WTC11 (cell line): ENCODE measurements at regions not wholly inside any gene's neighbourhood (a gene's known extent, or its start where the extent isn't known, plus 50 kb on each side); places are given as distances from the start of the nearest gene placed in this dataset.

Source experiments
- ATAC-seq: fragments of 200-7000 bp; cut with Tn5 transposase; 2 replicates; pipeline ENCODE4 v1.10.0; 2021; ENCODE audit warnings: mild to moderate bottlenecking, moderate library complexity
- CTCF ChIA-PET: fragments of 300-600 bp; sonication (Branson Sonifier 250); formaldehyde crosslinking; loops from one replicate; lab custom pipeline; 2021; ENCODE audit warnings: antibody characterized with exemption; lab: Charles Lee
- POLR2A ChIA-PET: fragments of 350-600 bp; sonication (Branson Sonifier 250); formaldehyde crosslinking; loops from one replicate; lab custom pipeline; 2021; ENCODE audit warnings: antibody characterized with exemption; lab: Charles Lee
- DNase-seq: peaks from one replicate; pipeline ENCODE4 v3.0.0; 2021; ENCODE audit warnings: low spot score
- H3K27ac Mint-ChIP-seq: 2 replicates; pipeline ENCODE4 v1.8.0; 2021; ENCODE audit warnings: mixed read lengths
- H3K27me3 Mint-ChIP-seq: 2 replicates; pipeline ENCODE4 v1.8.0; 2021; ENCODE audit warnings: low read depth, mild to moderate bottlenecking, moderate library complexity, mixed read lengths
- H3K36me3 Mint-ChIP-seq: 2 replicates; pipeline ENCODE4 v1.8.0; 2021; ENCODE audit warnings: mixed read lengths
- H3K4me1 Mint-ChIP-seq: 2 replicates; pipeline ENCODE4 v1.8.0; 2022; ENCODE audit warnings: mixed read lengths
- H3K4me3 Mint-ChIP-seq: 2 replicates; pipeline ENCODE4 v1.8.0; 2021; ENCODE audit warnings: mild to moderate bottlenecking, moderate library complexity, mixed read lengths
- H3K9me3 Mint-ChIP-seq: 2 replicates; pipeline ENCODE4 v1.8.0; 2021; ENCODE audit warnings: mixed read lengths
- CBFB ChIP-seq: sonication (generic); formaldehyde crosslinking; IDR thresholded peaks from 2 replicates; pipeline ENCODE4 v1.8.1; 2022; ENCODE audit warnings: mild to moderate bottlenecking, low read depth, missing genetic modification reagents
- ETV6 ChIP-seq: sonication (generic); formaldehyde crosslinking; IDR thresholded peaks from 2 replicates; pipeline ENCODE4 v1.8.1; 2022; ENCODE audit warnings: mild to moderate bottlenecking, missing genetic modification reagents
- GTF2I ChIP-seq: fragments of 250-450 bp; sonication (Bioruptor Pico); conservative IDR thresholded peaks from 2 replicates; pipeline ENCODE4 v1.4.0; 2021; ENCODE audit warnings: mild to moderate bottlenecking
- MAX ChIP-seq: sonication (generic); formaldehyde crosslinking; IDR thresholded peaks from 2 replicates; pipeline ENCODE4 v1.8.0; 2022; ENCODE audit warnings: mild to moderate bottlenecking, missing genetic modification reagents
- MYBL2 ChIP-seq: sonication (generic); formaldehyde crosslinking; IDR thresholded peaks from 2 replicates; pipeline ENCODE4 v1.8.1; 2023; ENCODE audit warnings: mild to moderate bottlenecking, moderate library complexity, missing genetic modification reagents
- NFE2L1 ChIP-seq: sonication (generic); formaldehyde crosslinking; IDR thresholded peaks from 2 replicates; pipeline ENCODE4 v1.8.1; 2023; ENCODE audit warnings: missing genetic modification reagents
- NR1H2 ChIP-seq: sonication (generic); formaldehyde crosslinking; IDR thresholded peaks from 2 replicates; pipeline ENCODE4 v1.9.0; 2021; ENCODE audit warnings: mild to moderate bottlenecking, moderate library complexity, missing genetic modification reagents
- PREB ChIP-seq: sonication (generic); formaldehyde crosslinking; IDR thresholded peaks from 2 replicates; pipeline ENCODE4 v1.8.1; 2022; ENCODE audit warnings: mild to moderate bottlenecking, missing genetic modification reagents, moderate library complexity, borderline replicate concordance
- SMAD3 ChIP-seq: sonication (generic); formaldehyde crosslinking; IDR thresholded peaks from 2 replicates; pipeline ENCODE4 v1.8.0; 2022; ENCODE audit warnings: missing genetic modification reagents, mild to moderate bottlenecking, borderline replicate concordance
- SOX15 ChIP-seq: fragments of 250-450 bp; sonication (Bioruptor Pico); IDR thresholded peaks from 2 replicates; pipeline ENCODE4 v1.9.0; 2021; ENCODE audit warnings: mild to moderate bottlenecking
- TCF7 ChIP-seq: sonication (generic); formaldehyde crosslinking; IDR thresholded peaks from 2 replicates; pipeline ENCODE4 v1.8.0; 2022; ENCODE audit warnings: mild to moderate bottlenecking, low read depth, missing genetic modification reagents, moderate library complexity
- TEAD4 ChIP-seq: sonication (generic); formaldehyde crosslinking; IDR thresholded peaks from 2 replicates; pipeline ENCODE4 v1.8.0; 2022; ENCODE audit warnings: mild to moderate bottlenecking, missing genetic modification reagents
- TP53 ChIP-seq: sonication (generic); formaldehyde crosslinking; IDR thresholded peaks from 2 replicates; pipeline ENCODE4 v1.8.1; 2023; ENCODE audit warnings: mild to moderate bottlenecking, missing genetic modification reagents
- ZNF263 ChIP-seq: sonication (generic); formaldehyde crosslinking; IDR thresholded peaks from 2 replicates; pipeline ENCODE4 v1.8.1; 2022; ENCODE audit warnings: low read depth, mild to moderate bottlenecking, moderate library complexity, missing genetic modification reagents
- ZNF416 ChIP-seq: fragments of 250-450 bp; sonication (Bioruptor Pico); IDR thresholded peaks from 2 replicates; pipeline ENCODE4 v1.9.0; 2021; ENCODE audit warnings: mild to moderate bottlenecking, inconsistent platforms
- ZNF671 ChIP-seq: fragments of 250-450 bp; sonication (Bioruptor Pico); IDR thresholded peaks from 2 replicates; pipeline ENCODE4 v1.8.0; 2021; ENCODE audit warnings: mild to moderate bottlenecking
- TF ChIP-seq, protein P1 (sequence below): sonication (generic); formaldehyde crosslinking; IDR thresholded peaks from 2 replicates; pipeline ENCODE4 v1.8.1; 2023; ENCODE audit warnings: mild to moderate bottlenecking, moderate library complexity, missing genetic modification reagents
- TF ChIP-seq, protein P2 (sequence below): sonication (generic); formaldehyde crosslinking; IDR thresholded peaks from 2 replicates; pipeline ENCODE4 v1.8.0; 2022; ENCODE audit warnings: missing genetic modification reagents
- TF ChIP-seq, protein P3 (sequence below): fragments of 200-600 bp; IDR thresholded peaks from 2 replicates; pipeline ENCODE4 v1.8.0; 2022; ENCODE audit warnings: antibody characterized with exemption
- TF ChIP-seq, protein P4 (sequence below): fragments of 250-450 bp; sonication (Bioruptor Pico); IDR thresholded peaks from 2 replicates; pipeline ENCODE4 v1.9.0; 2021; ENCODE audit warnings: mild to moderate bottlenecking, borderline replicate concordance

GRCh38 chr11:71201936-71202597, 50.3 kb downstream of the SHANK2 start:
- peaks cover 5% of the 10 kb centered on the region; the same call in 1 of the 2 replicates for H3K9me3 Mint-ChIP-seq

DNA sequence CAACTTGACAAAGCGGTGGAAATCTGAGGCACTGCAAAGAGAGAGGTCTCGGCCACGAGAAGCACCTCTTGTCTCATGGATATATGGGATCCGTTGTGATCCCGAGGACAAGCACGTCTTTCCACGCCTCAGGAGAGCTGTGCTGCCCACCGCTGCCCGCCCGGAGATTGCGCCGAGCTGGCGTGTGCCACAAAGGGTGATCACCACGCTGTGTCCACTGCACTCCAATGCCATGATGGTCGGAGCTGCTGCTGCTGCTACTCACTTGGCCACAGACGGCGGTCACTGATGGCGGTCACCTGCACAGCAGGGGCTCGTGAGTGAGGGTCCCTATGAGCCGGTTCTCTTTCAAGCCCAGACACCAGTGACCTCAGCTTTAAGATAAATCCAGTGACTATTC, 51.1 kb downstream of the SHANK2 start:
- DNase-seq: no peak
- ATAC-seq: no peak
- Mint-ChIP-seq H3K27me3 (no peaks in the 10 kb centered on the region), H3K4me3 (no peak overlapping the region), H3K36me3 (peaks cover 14% of the 10 kb centered on the region), H3K27ac (0 out of 2 replicates have a peak overlapping the region, but pooled peaks have one; percentile 23), H3K9me3 (peaks cover 5% of the 10 kb centered on the region; the same call in 1 of the 2 replicates), H3K4me1 (peaks cover 28% of the 10 kb centered on the region)
- ChIA-PET CTCF (no interaction called here), POLR2A (no interaction called here)
- TF ChIP-seq SMAD3 (no peak), ETV6 (CRISPR knock-in tag) (no peak), MAX (CRISPR knock-in tag) (no peak), NFE2L1 (CRISPR knock-in tag) (no peak), ZNF416 (CRISPR knock-in tag) (no peak), PREB (no peak)
- TF ChIP-seq, protein P1, sequence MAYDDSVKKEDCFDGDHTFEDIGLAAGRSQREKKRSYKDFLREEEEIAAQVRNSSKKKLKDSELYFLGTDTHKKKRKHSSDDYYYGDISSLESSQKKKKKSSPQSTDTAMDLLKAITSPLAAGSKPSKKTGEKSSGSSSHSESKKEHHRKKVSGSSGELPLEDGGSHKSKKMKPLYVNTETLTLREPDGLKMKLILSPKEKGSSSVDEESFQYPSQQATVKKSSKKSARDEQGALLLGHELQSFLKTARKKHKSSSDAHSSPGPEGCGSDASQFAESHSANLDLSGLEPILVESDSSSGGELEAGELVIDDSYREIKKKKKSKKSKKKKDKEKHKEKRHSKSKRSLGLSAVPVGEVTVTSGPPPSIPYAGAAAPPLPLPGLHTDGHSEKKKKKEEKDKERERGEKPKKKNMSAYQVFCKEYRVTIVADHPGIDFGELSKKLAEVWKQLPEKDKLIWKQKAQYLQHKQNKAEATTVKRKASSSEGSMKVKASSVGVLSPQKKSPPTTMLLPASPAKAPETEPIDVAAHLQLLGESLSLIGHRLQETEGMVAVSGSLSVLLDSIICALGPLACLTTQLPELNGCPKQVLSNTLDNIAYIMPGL: no peak
- TF ChIP-seq, protein P2, sequence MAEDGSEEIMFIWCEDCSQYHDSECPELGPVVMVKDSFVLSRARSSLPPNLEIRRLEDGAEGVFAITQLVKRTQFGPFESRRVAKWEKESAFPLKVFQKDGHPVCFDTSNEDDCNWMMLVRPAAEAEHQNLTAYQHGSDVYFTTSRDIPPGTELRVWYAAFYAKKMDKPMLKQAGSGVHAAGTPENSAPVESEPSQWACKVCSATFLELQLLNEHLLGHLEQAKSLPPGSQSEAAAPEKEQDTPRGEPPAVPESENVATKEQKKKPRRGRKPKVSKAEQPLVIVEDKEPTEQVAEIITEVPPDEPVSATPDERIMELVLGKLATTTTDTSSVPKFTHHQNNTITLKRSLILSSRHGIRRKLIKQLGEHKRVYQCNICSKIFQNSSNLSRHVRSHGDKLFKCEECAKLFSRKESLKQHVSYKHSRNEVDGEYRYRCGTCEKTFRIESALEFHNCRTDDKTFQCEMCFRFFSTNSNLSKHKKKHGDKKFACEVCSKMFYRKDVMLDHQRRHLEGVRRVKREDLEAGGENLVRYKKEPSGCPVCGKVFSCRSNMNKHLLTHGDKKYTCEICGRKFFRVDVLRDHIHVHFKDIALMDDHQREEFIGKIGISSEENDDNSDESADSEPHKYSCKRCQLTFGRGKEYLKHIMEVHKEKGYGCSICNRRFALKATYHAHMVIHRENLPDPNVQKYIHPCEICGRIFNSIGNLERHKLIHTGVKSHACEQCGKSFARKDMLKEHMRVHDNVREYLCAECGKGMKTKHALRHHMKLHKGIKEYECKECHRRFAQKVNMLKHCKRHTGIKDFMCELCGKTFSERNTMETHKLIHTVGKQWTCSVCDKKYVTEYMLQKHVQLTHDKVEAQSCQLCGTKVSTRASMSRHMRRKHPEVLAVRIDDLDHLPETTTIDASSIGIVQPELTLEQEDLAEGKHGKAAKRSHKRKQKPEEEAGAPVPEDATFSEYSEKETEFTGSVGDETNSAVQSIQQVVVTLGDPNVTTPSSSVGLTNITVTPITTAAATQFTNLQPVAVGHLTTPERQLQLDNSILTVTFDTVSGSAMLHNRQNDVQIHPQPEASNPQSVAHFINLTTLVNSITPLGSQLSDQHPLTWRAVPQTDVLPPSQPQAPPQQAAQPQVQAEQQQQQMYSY (CRISPR knock-in tag): no peak
- TF ChIP-seq, protein P3, sequence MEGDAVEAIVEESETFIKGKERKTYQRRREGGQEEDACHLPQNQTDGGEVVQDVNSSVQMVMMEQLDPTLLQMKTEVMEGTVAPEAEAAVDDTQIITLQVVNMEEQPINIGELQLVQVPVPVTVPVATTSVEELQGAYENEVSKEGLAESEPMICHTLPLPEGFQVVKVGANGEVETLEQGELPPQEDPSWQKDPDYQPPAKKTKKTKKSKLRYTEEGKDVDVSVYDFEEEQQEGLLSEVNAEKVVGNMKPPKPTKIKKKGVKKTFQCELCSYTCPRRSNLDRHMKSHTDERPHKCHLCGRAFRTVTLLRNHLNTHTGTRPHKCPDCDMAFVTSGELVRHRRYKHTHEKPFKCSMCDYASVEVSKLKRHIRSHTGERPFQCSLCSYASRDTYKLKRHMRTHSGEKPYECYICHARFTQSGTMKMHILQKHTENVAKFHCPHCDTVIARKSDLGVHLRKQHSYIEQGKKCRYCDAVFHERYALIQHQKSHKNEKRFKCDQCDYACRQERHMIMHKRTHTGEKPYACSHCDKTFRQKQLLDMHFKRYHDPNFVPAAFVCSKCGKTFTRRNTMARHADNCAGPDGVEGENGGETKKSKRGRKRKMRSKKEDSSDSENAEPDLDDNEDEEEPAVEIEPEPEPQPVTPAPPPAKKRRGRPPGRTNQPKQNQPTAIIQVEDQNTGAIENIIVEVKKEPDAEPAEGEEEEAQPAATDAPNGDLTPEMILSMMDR: no peak

More at GRCh38 chr11:71201936-71202597, 50.3 kb downstream of the SHANK2 start:
- POLR2A ChIA-PET: no interaction called here
- H3K4me1 Mint-ChIP-seq: peaks cover 33% of the 10 kb centered on the region
- CTCF ChIA-PET: no interaction called here
- no peak for TF ChIP-seq ZNF263
- no peak for TF ChIP-seq GTF2I (CRISPR knock-in tag)
- no peak for TF ChIP-seq MYBL2 (CRISPR knock-in tag)
- no peak for TF ChIP-seq TEAD4 (CRISPR knock-in tag)
- TF ChIP-seq TP53 (CRISPR knock-in tag): no peak
- no peak for TF ChIP-seq SOX15 (CRISPR knock-in tag)
- TF ChIP-seq NR1H2 (CRISPR knock-in tag): no peak
- TF ChIP-seq CBFB (CRISPR knock-in tag): no peak
- TF ChIP-seq, protein P4, sequence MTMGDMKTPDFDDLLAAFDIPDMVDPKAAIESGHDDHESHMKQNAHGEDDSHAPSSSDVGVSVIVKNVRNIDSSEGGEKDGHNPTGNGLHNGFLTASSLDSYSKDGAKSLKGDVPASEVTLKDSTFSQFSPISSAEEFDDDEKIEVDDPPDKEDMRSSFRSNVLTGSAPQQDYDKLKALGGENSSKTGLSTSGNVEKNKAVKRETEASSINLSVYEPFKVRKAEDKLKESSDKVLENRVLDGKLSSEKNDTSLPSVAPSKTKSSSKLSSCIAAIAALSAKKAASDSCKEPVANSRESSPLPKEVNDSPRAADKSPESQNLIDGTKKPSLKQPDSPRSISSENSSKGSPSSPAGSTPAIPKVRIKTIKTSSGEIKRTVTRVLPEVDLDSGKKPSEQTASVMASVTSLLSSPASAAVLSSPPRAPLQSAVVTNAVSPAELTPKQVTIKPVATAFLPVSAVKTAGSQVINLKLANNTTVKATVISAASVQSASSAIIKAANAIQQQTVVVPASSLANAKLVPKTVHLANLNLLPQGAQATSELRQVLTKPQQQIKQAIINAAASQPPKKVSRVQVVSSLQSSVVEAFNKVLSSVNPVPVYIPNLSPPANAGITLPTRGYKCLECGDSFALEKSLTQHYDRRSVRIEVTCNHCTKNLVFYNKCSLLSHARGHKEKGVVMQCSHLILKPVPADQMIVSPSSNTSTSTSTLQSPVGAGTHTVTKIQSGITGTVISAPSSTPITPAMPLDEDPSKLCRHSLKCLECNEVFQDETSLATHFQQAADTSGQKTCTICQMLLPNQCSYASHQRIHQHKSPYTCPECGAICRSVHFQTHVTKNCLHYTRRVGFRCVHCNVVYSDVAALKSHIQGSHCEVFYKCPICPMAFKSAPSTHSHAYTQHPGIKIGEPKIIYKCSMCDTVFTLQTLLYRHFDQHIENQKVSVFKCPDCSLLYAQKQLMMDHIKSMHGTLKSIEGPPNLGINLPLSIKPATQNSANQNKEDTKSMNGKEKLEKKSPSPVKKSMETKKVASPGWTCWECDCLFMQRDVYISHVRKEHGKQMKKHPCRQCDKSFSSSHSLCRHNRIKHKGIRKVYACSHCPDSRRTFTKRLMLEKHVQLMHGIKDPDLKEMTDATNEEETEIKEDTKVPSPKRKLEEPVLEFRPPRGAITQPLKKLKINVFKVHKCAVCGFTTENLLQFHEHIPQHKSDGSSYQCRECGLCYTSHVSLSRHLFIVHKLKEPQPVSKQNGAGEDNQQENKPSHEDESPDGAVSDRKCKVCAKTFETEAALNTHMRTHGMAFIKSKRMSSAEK (CRISPR knock-in tag): no peak
- TF ChIP-seq, protein P1: no peak
- TF ChIP-seq TCF7: no peak
- TF ChIP-seq ZNF671 (CRISPR knock-in tag): no peak
- H3K27ac Mint-ChIP-seq: no peak overlapping the region; the same call in 1 of the 2 replicates
- DNase-seq (no peak), ATAC-seq (no peak)
- H3K27me3 Mint-ChIP-seq: no peaks in the 10 kb centered on the region
- peaks cover 14% of the 10 kb centered on the region for H3K36me3 Mint-ChIP-seq
- no peak overlapping the region for H3K4me3 Mint-ChIP-seq
